ENCODE measurements at regions not wholly inside any gene's neighbourhood (a gene's known extent, or its start where the extent isn't known, plus 50 kb on each side); places are given as distances from the start of the nearest gene placed in this dataset.

DNA sequence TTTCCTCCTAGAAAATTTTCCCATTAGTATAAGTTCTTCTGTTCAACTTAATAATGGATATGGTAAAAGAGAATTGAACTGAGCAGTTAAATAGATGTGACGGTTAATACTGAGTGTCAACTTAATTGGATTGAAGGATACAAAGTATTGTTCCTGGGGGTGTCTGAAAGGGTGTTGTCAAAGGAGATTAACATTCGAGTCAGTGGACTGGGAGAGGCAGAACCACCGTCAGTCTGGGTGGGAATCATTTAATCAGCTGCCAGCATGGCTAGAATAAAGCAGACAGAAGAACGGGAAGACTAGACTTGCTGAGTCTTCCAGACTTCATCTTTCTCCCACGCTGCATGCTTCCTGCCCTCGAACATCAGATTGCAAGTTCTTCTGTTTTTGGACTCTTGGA lies 689.6 kb upstream of the CDH10 start:
- H3K4me1 ChIP-seq (ENCODE audit: insufficient read depth, low read length) = no peaks in the 10 kb centered on the region
- no peak overlapping the region for H3K4me3 Mint-ChIP-seq
- POLR2A ChIA-PET = no interaction called here
- no peak for ATAC-seq (ENCODE audit: poor library complexity)
- H3K9me3 Mint-ChIP-seq = peaks cover 13% of the 10 kb centered on the region
- no peak for DNase-seq
- H3K27ac Mint-ChIP-seq = no peak overlapping the region
- no peaks in the 10 kb centered on the region for H3K4me1 Mint-ChIP-seq (ENCODE audit: low read depth)
- H3K27me3 Mint-ChIP-seq = no peaks in the 10 kb centered on the region
- H3K4me3 ChIP-seq (ENCODE audit: low read length) = no peak overlapping the region
- peaks cover 0 to 21% of the 10 kb centered on the region in 2 experiments for H3K9me3 ChIP-seq (ENCODE audit: control insufficient read depth in 1 of 2, insufficient read depth in 1 of 2, low read length in 2 of 2)
- H3K36me3 Mint-ChIP-seq (ENCODE audit: low read depth) = no peaks in the 10 kb centered on the region
- H3K27ac ChIP-seq (ENCODE audit: low read depth in 1 of 2, low read length in 2 of 2) = no peak overlapping the region
- H3K36me3 ChIP-seq (ENCODE audit: insufficient read depth, low read length) = no peaks in the 10 kb centered on the region
- no peaks in the 10 kb centered on the region for H3K27me3 ChIP-seq (ENCODE audit: control insufficient read depth in 1 of 2, insufficient read depth in 2 of 2, low read length in 2 of 2)
- intact Hi-C loops (cut with DNase I, micrococcal nuclease) = no loop called here
- TF ChIP-seq CTCF (IDR thresholded peaks at IDR 0.05) = no peak
- CTCF ChIA-PET = no interaction called here

DNA sequence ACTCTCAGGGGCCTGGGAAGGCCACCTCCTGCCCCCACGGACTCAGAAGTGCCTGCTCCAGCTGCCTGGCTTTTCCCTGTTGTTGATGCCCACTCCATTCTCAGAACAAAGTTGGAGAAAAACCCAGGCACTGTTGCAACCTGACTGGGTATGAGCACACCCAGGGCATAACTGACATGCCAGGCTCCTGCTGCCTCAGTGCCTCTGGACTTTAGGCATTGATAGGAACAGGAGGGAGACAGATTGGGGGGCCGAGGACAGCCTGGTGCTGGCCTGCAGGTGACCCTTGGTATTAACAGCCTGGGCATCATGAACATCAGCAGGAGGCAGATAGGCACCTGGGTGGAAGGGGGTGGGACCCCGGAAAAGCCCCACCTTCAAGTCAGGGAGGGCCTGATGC lies 685.9 kb upstream of the CDH10 start:
- no peak for DNase-seq
- CTCF ChIA-PET = no interaction called here

DNA sequence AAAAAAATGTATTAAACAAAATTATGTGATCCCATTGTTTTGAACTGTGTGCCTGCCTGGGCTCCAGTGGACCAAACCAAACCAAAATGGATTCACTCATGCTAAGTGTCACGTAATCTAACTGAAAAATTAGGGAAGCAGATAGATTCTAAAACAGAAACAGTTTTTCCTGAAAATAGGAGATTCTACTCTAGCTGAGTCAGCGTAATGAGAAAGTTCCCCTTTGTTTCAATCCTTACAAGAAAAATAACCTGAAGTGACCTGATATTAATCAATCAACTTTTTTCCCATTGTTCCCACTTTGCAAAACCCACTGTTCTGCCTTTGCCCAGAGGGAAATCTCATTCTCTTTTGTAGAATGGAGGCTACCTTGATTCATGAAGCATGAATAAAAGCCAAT lies 682.4 kb upstream of the CDH10 start:
- Mint-ChIP-seq H3K4me1 (ENCODE audit: low read depth) (no peaks in the 10 kb centered on the region), H3K9me3 (peaks cover 11% of the 10 kb centered on the region), H3K27me3 (no peaks in the 10 kb centered on the region), H3K27ac (no peak overlapping the region), H3K4me3 (no peak overlapping the region), H3K36me3 (ENCODE audit: low read depth) (no peaks in the 10 kb centered on the region)
- Histone ChIP-seq H3K27ac (ENCODE audit: low read depth in 1 of 2, low read length in 2 of 2) (no peak overlapping the region), H3K4me1 (ENCODE audit: insufficient read depth, low read length) (no peaks in the 10 kb centered on the region), H3K36me3 (ENCODE audit: insufficient read depth, low read length) (no peaks in the 10 kb centered on the region), H3K4me3 (ENCODE audit: low read length) (no peak overlapping the region), H3K9me3 (ENCODE audit: control insufficient read depth in 1 of 2, insufficient read depth in 1 of 2, low read length in 2 of 2) (peaks cover 0 to 21% of the 10 kb centered on the region in 2 experiments), H3K27me3 (ENCODE audit: control insufficient read depth in 1 of 2, insufficient read depth in 2 of 2, low read length in 2 of 2) (no peaks in the 10 kb centered on the region)
- intact Hi-C loops (cut with DNase I, micrococcal nuclease) = no loop called here
- ATAC-seq (ENCODE audit: poor library complexity) (no peak), DNase-seq (no peak)
- CTCF ChIA-PET = no interaction called here
- TF ChIP-seq CTCF (IDR thresholded peaks at IDR 0.05) = no peak
- POLR2A ChIA-PET = no interaction called here

More for the DNA sequence above, 685.9 kb upstream of the CDH10 start:
- H3K27me3 ChIP-seq (ENCODE audit: control insufficient read depth in 1 of 2, insufficient read depth in 2 of 2, low read length in 2 of 2) = no peaks in the 10 kb centered on the region
- no peak overlapping the region for H3K27ac ChIP-seq (ENCODE audit: low read depth in 1 of 2, low read length in 2 of 2)
- no peaks in the 10 kb centered on the region for H3K27me3 Mint-ChIP-seq
- H3K4me3 Mint-ChIP-seq = no peak overlapping the region
- intact Hi-C loops (cut with DNase I, micrococcal nuclease) = no loop called here
- no peaks in the 10 kb centered on the region for H3K36me3 Mint-ChIP-seq (ENCODE audit: low read depth)
- no peaks in the 10 kb centered on the region for H3K4me1 Mint-ChIP-seq (ENCODE audit: low read depth)
- no peaks in the 10 kb centered on the region for H3K36me3 ChIP-seq (ENCODE audit: insufficient read depth, low read length)
- peaks cover 12% of the 10 kb centered on the region for H3K9me3 Mint-ChIP-seq
- no peaks in the 10 kb centered on the region for H3K4me1 ChIP-seq (ENCODE audit: insufficient read depth, low read length)
- H3K9me3 ChIP-seq (ENCODE audit: control insufficient read depth in 1 of 2, insufficient read depth in 1 of 2, low read length in 2 of 2) = peaks cover 0 to 21% of the 10 kb centered on the region in 2 experiments
- TF ChIP-seq CTCF (IDR thresholded peaks at IDR 0.05) = no peak
- no peak for ATAC-seq (ENCODE audit: poor library complexity)
- H3K27ac Mint-ChIP-seq = no peak overlapping the region
- no peak overlapping the region for H3K4me3 ChIP-seq (ENCODE audit: low read length)
- POLR2A ChIA-PET = no interaction called here

All from CD4-positive, alpha-beta T cell (primary cell).